ENCODE measurements at regions not wholly inside any gene's neighbourhood (a gene's known extent, or its start where the extent isn't known, plus 50 kb on each side); places are given as distances from the start of the nearest gene placed in this dataset.

DNA sequence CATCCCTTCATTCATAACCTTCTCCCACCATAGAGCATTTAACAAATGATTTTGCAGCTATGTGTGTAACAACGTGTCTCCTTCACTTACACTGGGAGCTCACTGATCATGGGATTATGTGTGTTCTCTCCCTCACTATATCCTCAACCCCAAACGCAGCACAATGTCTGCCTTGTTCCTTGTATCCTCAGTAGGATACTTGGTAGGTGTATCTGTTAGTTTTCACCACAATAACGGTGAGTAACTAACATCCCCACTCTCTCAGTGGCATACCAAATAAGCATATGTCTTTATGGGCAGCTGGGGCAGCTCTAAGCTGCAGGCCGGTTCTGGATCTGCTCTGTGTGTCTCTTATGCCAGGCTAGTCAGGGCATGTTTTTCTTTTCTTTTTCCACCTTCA, 166.7 kb upstream of the PWP1 start:
- Mint-ChIP-seq H3K4me3 (no peak overlapping the region), H3K27me3 (ENCODE audit: insufficient read depth, low read depth, poor library complexity) (no peaks in the 10 kb centered on the region), H3K4me1 (peaks cover 9% of the 10 kb centered on the region; the same call in 2 of the 3 replicates), H3K27ac (no peak overlapping the region), H3K9me3 (peaks cover 2% of the 10 kb centered on the region; the same call in 1 of the 3 replicates), H3K36me3 (ENCODE audit: low read depth) (no peaks in the 10 kb centered on the region)
- Histone ChIP-seq H3K4me3 (no peak overlapping the region), H3K9me2 (ENCODE audit: insufficient read depth) (no peaks in the 10 kb centered on the region), H3K4me1 (ENCODE audit: insufficient read depth) (0 out of 2 replicates have a peak, but pooled peaks cover under 1% of the 10 kb centered on the region), H3K36me3 (ENCODE audit: insufficient read depth) (no peaks in the 10 kb centered on the region), H3K4me2 (no peak overlapping the region), H4K20me1 (replicated peaks; ENCODE audit: insufficient read depth) (no peaks in the 10 kb centered on the region), H2AFZ (no peak overlapping the region), H3K79me2 (replicated peaks; ENCODE audit: insufficient read depth) (no peaks in the 10 kb centered on the region), H3F3A (replicated peaks; ENCODE audit: low read depth) (no peaks in the 10 kb centered on the region), H3K27ac (ENCODE audit: low read depth) (no peak overlapping the region), H3K27me3 (ENCODE audit: insufficient read depth) (no peaks in the 10 kb centered on the region)
- DNase-seq (ENCODE audit: low spot score) (no peak), ATAC-seq (no peak)
- TF ChIP-seq ZNF114 (CRISPR knock-in tag; IDR thresholded peaks at IDR 0.05): no peak
- no peak for TF ChIP-seq CREB1 (CRISPR knock-in tag; IDR thresholded peaks at IDR 0.05; ENCODE audit: low read depth)
- TF ChIP-seq, protein P1, sequence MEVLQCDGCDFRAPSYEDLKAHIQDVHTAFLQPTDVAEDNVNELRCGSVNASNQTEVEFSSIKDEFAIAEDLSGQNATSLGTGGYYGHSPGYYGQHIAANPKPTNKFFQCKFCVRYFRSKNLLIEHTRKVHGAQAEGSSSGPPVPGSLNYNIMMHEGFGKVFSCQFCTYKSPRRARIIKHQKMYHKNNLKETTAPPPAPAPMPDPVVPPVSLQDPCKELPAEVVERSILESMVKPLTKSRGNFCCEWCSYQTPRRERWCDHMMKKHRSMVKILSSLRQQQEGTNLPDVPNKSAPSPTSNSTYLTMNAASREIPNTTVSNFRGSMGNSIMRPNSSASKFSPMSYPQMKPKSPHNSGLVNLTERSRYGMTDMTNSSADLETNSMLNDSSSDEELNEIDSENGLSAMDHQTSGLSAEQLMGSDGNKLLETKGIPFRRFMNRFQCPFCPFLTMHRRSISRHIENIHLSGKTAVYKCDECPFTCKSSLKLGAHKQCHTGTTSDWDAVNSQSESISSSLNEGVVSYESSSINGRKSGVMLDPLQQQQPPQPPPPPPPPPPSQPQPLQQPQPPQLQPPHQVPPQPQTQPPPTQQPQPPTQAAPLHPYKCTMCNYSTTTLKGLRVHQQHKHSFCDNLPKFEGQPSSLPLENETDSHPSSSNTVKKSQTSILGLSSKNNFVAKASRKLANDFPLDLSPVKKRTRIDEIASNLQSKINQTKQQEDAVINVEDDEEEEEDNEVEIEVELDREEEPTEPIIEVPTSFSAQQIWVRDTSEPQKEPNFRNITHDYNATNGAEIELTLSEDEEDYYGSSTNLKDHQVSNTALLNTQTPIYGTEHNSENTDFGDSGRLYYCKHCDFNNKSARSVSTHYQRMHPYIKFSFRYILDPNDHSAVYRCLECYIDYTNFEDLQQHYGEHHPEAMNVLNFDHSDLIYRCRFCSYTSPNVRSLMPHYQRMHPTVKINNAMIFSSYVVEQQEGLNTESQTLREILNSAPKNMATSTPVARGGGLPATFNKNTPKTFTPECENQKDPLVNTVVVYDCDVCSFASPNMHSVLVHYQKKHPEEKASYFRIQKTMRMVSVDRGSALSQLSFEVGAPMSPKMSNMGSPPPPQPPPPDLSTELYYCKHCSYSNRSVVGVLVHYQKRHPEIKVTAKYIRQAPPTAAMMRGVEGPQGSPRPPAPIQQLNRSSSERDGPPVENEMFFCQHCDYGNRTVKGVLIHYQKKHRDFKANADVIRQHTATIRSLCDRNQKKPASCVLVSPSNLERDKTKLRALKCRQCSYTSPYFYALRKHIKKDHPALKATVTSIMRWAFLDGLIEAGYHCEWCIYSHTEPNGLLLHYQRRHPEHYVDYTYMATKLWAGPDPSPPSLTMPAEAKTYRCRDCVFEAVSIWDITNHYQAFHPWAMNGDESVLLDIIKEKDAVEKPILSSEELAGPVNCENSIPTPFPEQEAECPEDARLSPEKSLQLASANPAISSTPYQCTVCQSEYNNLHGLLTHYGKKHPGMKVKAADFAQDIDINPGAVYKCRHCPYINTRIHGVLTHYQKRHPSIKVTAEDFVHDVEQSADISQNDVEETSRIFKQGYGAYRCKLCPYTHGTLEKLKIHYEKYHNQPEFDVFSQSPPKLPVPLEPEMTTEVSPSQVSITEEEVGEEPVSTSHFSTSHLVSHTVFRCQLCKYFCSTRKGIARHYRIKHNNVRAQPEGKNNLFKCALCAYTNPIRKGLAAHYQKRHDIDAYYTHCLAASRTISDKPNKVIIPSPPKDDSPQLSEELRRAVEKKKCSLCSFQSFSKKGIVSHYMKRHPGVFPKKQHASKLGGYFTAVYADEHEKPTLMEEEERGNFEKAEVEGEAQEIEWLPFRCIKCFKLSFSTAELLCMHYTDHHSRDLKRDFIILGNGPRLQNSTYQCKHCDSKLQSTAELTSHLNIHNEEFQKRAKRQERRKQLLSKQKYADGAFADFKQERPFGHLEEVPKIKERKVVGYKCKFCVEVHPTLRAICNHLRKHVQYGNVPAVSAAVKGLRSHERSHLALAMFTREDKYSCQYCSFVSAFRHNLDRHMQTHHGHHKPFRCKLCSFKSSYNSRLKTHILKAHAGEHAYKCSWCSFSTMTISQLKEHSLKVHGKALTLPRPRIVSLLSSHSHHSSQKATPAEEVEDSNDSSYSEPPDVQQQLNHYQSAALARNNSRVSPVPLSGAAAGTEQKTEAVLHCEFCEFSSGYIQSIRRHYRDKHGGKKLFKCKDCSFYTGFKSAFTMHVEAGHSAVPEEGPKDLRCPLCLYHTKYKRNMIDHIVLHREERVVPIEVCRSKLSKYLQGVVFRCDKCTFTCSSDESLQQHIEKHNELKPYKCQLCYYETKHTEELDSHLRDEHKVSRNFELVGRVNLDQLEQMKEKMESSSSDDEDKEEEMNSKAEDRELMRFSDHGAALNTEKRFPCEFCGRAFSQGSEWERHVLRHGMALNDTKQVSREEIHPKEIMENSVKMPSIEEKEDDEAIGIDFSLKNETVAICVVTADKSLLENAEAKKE (CRISPR knock-in tag; IDR thresholded peaks at IDR 0.05): no peak
- no peak for TF ChIP-seq CTCF (conservative IDR thresholded peaks at IDR 0.05; ENCODE audit: low read depth in 2 of 2)
- no peak for TF ChIP-seq STAT1 (IDR thresholded peaks at IDR 0.05; ENCODE audit: unreplicated experiment)
- TF ChIP-seq ETS1 (IDR thresholded peaks at IDR 0.05): no peak
- TF ChIP-seq REST (IDR thresholded peaks at IDR 0.05; ENCODE audit: unreplicated experiment): no peak
- TF ChIP-seq ZNF331 (CRISPR knock-in tag; IDR thresholded peaks at IDR 0.05; ENCODE audit: low read depth): no peak
- TF ChIP-seq NANOG (IDR thresholded peaks at IDR 0.05; ENCODE audit: borderline replicate concordance): no peak

Measured in GM23338 (cell line).